ENCODE measurements at regions not wholly inside any gene's neighbourhood (a gene's known extent, or its start where the extent isn't known, plus 50 kb on each side); places are given as distances from the start of the nearest gene placed in this dataset.
A peak's percentile ranks its signal among the peaks of the same experiment; 100 is the strongest.

DNA sequence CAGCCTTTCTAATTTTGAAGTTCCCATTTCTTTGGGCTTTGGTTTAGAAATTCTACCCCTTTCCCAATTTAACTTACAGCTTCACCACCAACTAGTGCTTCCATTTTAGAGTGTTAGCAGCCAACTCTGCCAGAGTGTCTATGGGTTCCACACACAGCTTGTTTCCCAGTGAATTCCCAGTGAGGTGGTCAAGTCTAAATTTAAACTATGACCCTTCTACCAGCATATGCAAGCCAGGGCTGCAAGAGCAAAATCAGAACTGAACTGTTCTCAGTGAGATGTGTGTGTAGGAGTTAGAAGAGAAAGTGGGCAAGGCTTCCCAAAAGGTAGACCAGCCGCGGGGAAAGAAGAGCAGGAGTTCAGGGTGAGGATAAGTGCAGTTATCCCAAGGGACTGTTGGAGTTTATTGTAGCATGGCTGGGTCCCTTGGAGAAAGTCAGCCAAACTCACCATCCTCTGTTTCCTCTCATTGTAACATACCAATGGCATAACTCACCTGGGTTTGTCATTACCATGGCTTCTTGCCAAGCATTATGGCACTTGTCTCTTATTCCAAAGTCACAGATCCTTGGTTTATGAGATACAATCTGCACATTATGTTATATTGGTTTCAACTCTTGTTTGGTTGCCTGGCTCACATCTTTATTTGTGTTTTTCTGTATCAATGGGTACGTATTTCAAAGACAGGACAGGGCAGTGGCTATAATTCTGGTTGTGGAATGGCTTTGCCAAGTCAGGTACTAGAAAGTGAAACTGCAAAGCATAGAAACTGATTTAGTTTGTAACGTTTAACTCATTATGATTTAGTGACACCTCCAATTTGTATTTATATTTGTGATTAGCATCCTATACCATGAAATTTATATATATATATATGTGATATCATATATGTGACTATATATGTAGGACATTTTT lies 130.2 kb upstream of the UMPS start:
- Histone ChIP-seq H3K36me3 (no peaks in the 10 kb centered on the region), H3K4me1 (peaks cover 11% of the 10 kb centered on the region in 2 donors), H3K9me3 (no peaks in the 10 kb centered on the region), H3K4me3 (replicated peaks in 1 of 3) (no peak overlapping the region), H3K27ac (no peak overlapping the region), H3K27me3 (no peaks in the 10 kb centered on the region)
- TF ChIP-seq, protein P1, sequence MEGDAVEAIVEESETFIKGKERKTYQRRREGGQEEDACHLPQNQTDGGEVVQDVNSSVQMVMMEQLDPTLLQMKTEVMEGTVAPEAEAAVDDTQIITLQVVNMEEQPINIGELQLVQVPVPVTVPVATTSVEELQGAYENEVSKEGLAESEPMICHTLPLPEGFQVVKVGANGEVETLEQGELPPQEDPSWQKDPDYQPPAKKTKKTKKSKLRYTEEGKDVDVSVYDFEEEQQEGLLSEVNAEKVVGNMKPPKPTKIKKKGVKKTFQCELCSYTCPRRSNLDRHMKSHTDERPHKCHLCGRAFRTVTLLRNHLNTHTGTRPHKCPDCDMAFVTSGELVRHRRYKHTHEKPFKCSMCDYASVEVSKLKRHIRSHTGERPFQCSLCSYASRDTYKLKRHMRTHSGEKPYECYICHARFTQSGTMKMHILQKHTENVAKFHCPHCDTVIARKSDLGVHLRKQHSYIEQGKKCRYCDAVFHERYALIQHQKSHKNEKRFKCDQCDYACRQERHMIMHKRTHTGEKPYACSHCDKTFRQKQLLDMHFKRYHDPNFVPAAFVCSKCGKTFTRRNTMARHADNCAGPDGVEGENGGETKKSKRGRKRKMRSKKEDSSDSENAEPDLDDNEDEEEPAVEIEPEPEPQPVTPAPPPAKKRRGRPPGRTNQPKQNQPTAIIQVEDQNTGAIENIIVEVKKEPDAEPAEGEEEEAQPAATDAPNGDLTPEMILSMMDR (IDR thresholded peaks at IDR 0.05), result no peak
- no peak for TF ChIP-seq POLR2A (IDR thresholded peaks at IDR 0.05)
- DNase-seq, result no peak
- intact Hi-C loops (cut with DNase I), result no loop called here
- WGBS, 2 donors, result 62 to 68% methylated on average over 4 of the region's 4 CpGs

GRCh38 chr3:124600765-124601164 lies 129.5 kb upstream of the UMPS start:
- H3K36me3 ChIP-seq, result no peaks in the 10 kb centered on the region
- TF ChIP-seq, protein P1 (IDR thresholded peaks at IDR 0.05), result no peak
- no peak for TF ChIP-seq POLR2A (IDR thresholded peaks at IDR 0.05)
- no peak overlapping the region for H3K27ac ChIP-seq
- WGBS, 2 donors, result 81 to 87% methylated on average over 4 of the region's 4 CpGs
- DNase-seq, result no peak
- peaks cover 4 to 12% of the 10 kb centered on the region in 2 donors for H3K4me1 ChIP-seq
- H3K27me3 ChIP-seq, result no peaks in the 10 kb centered on the region
- intact Hi-C loops (cut with DNase I), result no loop called here
- H3K4me3 ChIP-seq (replicated peaks in 1 of 3), result no peak overlapping the region
- H3K9me3 ChIP-seq, result no peaks in the 10 kb centered on the region

GRCh38 chr3:124601190-124601589 lies 129.1 kb upstream of the UMPS start:
- no peaks in the 10 kb centered on the region for H3K27me3 ChIP-seq
- no peaks in the 10 kb centered on the region for H3K9me3 ChIP-seq
- intact Hi-C loops (cut with DNase I), result no loop called here
- no peak for TF ChIP-seq POLR2A (IDR thresholded peaks at IDR 0.05)
- TF ChIP-seq, protein P1 (IDR thresholded peaks at IDR 0.05), result no peak
- H3K27ac ChIP-seq, result no peak overlapping the region
- no peak overlapping the region for H3K4me3 ChIP-seq (replicated peaks in 1 of 3)
- H3K4me1 ChIP-seq, result peaks cover 4 to 17% of the 10 kb centered on the region in 2 donors
- WGBS, 2 donors, result 28 to 45% methylated on average over 2 of the region's 2 CpGs
- no peaks in the 10 kb centered on the region for H3K36me3 ChIP-seq
- peak; percentile 24 to 29 for DNase-seq

GRCh38 chr3:124602980-124603627 lies 127.1 kb upstream of the UMPS start:
- Histone ChIP-seq H3K4me3 (replicated peaks in 1 of 3) (no peak overlapping the region), H3K36me3 (no peaks in the 10 kb centered on the region), H3K27me3 (no peaks in the 10 kb centered on the region), H3K9me3 (no peaks in the 10 kb centered on the region), H3K4me1 (peaks cover 14 to 20% of the 10 kb centered on the region in 2 donors), H3K27ac (no peak overlapping the region)
- TF ChIP-seq, protein P1 (IDR thresholded peaks at IDR 0.05), result no peak
- no peak for TF ChIP-seq POLR2A (IDR thresholded peaks at IDR 0.05)
- 57 to 83% methylated on average over 5 of the region's 5 CpGs for WGBS, 2 donors
- DNase-seq, result no peak
- intact Hi-C loops (cut with DNase I), result no loop called here

Measured in thyroid gland (tissue), 4 donors.